ENCODE measurements at regions not wholly inside any gene's neighbourhood (a gene's known extent, or its start where the extent isn't known, plus 50 kb on each side); places are given as distances from the start of the nearest gene placed in this dataset.

GRCh38 chr7:113804475-113805095 is 114.2 kb downstream of the PPP1R3A start:
- TF ChIP-seq POLR2A (IDR thresholded peaks at IDR 0.05) (no peak), CTCF (IDR thresholded peaks at IDR 0.05) (no peak), POLR2AphosphoS5 (IDR thresholded peaks at IDR 0.05) (no peak)

Data from transverse colon (tissue), 4 donors.